Ovary (tissue), 7 donors: ENCODE measurements at regions not wholly inside any gene's neighbourhood (a gene's known extent, or its start where the extent isn't known, plus 50 kb on each side); places are given as distances from the start of the nearest gene placed in this dataset.

Source experiments
- DNase-seq, 5 donors: peaks; one replicate each; pipeline ENCODE4 v3.0.0-alpha.2; 2019 to 2020
- H3K27ac ChIP-seq, 2 donors: fragments of 200-600 bp; one replicate each; pipeline versions ENCODE4 v1.5.1 to v1.8.0; 2019 to 2022
- H3K27me3 ChIP-seq: fragments of 200-600 bp; one replicate; pipeline ENCODE4 v1.8.0; 2022
- H3K36me3 ChIP-seq: fragments of 200-600 bp; sonication (generic); one replicate; pipeline ENCODE4 v1.5.1; 2019
- H3K4me1 ChIP-seq: one replicate; pipeline ENCODE4 v1.8.1; 2013; ENCODE audit warnings: mild to moderate bottlenecking, moderate library complexity; ENCODE audit not compliant: insufficient read depth
- H3K4me3 ChIP-seq: fragments of 200-600 bp; sonication (generic); one replicate; pipeline ENCODE4 v1.5.1; 2017
- H3K9me3 ChIP-seq, 2 donors: fragments of 200-600 bp in 1 of 2; sonication (generic) in 1 of 2; one replicate each; pipeline versions ENCODE4 v1.5.1 to v1.8.1; 2013 to 2019; ENCODE audit warnings: mild to moderate bottlenecking in 1 of 2, moderate library complexity in 1 of 2
- EP300 ChIP-seq: sonication (generic); formaldehyde crosslinking; IDR thresholded peaks from one replicate; pipeline ENCODE4 v1.6.1; 2017; ENCODE audit warnings: antibody characterized with exemption
- POLR2A ChIP-seq: fragments of 450-650 bp; IDR thresholded peaks from one replicate; pipeline ENCODE4 v1.6.1; 2017; ENCODE audit warnings: antibody characterized with exemption, mild to moderate bottlenecking, moderate library complexity
- WGBS, 3 donors: extraction: QIAGEN DNeasy Blood & Tissue Kit in 1 of 3; methylation state at CpG; one replicate each; pipeline versions ENCODE4 v1.1.5 to v1.1.7; 2013 to 2017; 5-methylcytosine and 5-hydroxymethylcytosine counted together
- intact Hi-C, 4 donors: fragments of 100-400 bp; cut with DNase I; formaldehyde crosslinking; loops; one replicate each; pipeline versions ENCODE4 v1.11.0 to v1.15.1; 2022 to 2023
- TF ChIP-seq, protein P1 (sequence below), 3 donors: fragments of 450-650 bp in 2 of 3; fragments of 200-600 bp in 1 of 3; IDR thresholded peaks; one replicate each; pipeline versions ENCODE4 v1.5.1 to v1.8.0; 2016 to 2022; ENCODE audit warnings: antibody characterized with exemption in 3 of 3, mild to moderate bottlenecking in 1 of 3
- donor health status: DM: no; HTN: no; CAD: no; lungs with moderate emphysema.
- donor health status: DM: no; HTN: no; CAD: no.
- donor health status: Bipolar disorder and iron deficiency.
- donor health status: DM: no; HTN: no; CAD: no.
- donor health status: DM: yes; HTN: yes; CAD: no.

DNA sequence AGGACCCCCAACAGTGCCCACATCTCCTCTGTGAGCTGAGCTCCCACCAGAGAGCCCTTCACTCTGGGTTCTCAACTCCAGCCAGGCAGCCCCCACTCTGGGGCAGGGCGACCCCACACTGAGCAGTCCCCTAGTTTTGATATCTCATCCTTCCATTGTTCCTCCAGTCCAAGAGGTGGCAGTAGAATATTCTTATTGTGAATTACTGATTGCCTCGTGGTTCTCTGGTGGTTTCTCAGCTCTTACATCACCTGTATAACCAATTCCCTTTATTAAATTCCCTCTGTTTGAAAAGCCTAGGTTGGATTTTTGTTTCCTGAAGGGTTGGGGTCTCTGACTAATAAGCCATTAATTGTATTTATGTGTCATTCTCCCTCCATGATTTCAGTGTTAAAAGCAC, 407.5 kb downstream of the SETD4 start:
- WGBS, 3 donors, result 74 to 83% (median 81%) methylated on average over 2 of the region's 2 CpGs
- Histone ChIP-seq H3K36me3 (no peaks in the 10 kb centered on the region), H3K4me3 (no peak overlapping the region), H3K27ac (no peak overlapping the region), H3K27me3 (no peaks in the 10 kb centered on the region), H3K4me1 (peaks cover 2% of the 10 kb centered on the region), H3K9me3 (no peaks in the 10 kb centered on the region)
- TF ChIP-seq, protein P1, sequence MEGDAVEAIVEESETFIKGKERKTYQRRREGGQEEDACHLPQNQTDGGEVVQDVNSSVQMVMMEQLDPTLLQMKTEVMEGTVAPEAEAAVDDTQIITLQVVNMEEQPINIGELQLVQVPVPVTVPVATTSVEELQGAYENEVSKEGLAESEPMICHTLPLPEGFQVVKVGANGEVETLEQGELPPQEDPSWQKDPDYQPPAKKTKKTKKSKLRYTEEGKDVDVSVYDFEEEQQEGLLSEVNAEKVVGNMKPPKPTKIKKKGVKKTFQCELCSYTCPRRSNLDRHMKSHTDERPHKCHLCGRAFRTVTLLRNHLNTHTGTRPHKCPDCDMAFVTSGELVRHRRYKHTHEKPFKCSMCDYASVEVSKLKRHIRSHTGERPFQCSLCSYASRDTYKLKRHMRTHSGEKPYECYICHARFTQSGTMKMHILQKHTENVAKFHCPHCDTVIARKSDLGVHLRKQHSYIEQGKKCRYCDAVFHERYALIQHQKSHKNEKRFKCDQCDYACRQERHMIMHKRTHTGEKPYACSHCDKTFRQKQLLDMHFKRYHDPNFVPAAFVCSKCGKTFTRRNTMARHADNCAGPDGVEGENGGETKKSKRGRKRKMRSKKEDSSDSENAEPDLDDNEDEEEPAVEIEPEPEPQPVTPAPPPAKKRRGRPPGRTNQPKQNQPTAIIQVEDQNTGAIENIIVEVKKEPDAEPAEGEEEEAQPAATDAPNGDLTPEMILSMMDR (IDR thresholded peaks at IDR 0.05), result no peak
- TF ChIP-seq EP300, result no peak
- no peak for TF ChIP-seq POLR2A
- no peak for DNase-seq
- intact Hi-C loops, result no loop called here

DNA sequence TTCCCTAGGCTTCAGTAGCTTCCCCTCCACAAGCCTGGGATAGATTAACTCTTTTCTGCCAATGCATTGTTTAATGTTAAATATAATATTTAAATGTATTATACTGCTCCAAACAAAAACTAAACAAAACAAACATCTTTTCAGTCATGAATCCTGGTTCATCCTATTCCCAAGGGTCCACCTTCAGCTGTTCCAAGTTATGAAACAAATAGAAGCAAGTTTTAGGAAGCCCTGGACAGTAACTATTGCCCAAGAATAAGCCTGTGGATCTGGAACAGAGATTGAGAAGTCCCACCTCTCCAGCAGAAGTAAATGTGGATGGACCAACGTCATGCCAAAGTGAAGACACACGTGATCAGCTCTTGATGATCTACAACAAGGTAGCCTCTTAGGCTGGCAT, 408.1 kb downstream of the SETD4 start:
- Histone ChIP-seq H3K27me3 (no peaks in the 10 kb centered on the region), H3K4me3 (no peak overlapping the region), H3K4me1 (peaks cover 2% of the 10 kb centered on the region), H3K27ac (no peak overlapping the region), H3K36me3 (no peaks in the 10 kb centered on the region), H3K9me3 (no peaks in the 10 kb centered on the region)
- no peak for DNase-seq
- intact Hi-C loops, result no loop called here
- TF ChIP-seq, protein P1 (IDR thresholded peaks at IDR 0.05), result no peak
- TF ChIP-seq POLR2A (no peak), EP300 (no peak)
- 46 to 91% (median 89%) methylated on average over 2 of the region's 2 CpGs for WGBS, 3 donors

DNA sequence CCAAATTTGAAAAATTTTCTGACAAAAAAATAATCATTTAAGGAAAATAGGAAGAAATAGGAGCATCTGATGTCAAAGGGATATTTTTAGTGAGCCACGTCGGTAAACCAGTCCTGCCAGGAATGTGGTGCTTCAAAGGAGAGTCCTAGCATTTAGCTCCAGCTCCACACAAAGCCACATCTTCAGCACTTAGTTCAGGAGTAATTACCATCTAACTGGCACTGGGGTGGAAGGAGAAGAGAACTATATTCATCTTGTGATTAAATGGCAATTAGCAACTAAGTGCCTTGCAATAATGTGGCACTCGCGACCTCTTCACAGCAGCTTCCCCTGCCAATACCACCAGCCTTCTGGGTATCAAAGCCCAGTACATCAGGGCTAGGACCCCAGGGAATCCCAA, 409.1 kb downstream of the SETD4 start:
- 54 to 61% (median 57%) methylated on average over 4 of the region's 4 CpGs for WGBS, 3 donors

DNA sequence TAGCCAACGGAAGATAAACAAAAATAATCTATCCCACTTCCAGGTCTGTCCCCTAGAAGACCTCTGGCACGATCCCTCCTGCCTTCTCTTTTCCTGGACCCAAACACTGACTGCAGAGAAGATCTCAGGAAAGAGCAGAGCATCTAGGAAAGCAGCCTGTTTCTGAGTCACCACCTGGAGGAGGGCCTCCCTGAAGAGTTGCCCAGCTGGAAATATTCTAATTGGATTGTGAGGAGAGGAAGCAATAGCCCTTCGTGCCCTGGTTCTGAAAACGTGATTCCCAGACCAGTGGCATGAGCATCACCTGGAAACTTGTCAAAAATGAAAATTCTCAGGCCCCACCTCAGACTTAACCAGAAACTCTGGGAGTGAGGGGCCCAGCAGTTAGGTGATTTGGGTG, 411.1 kb downstream of the SETD4 start:
- Histone ChIP-seq H3K4me1 (peaks cover 2% of the 10 kb centered on the region), H3K9me3 (no peaks in the 10 kb centered on the region), H3K27ac (no peak overlapping the region), H3K27me3 (no peaks in the 10 kb centered on the region), H3K36me3 (no peaks in the 10 kb centered on the region), H3K4me3 (no peak overlapping the region)
- TF ChIP-seq POLR2A (no peak), EP300 (no peak)
- TF ChIP-seq, protein P1 (IDR thresholded peaks at IDR 0.05), result no peak
- no peak for DNase-seq
- WGBS, 3 donors, result 4 to 10% (median 9%) methylated on average over 4 of the region's 4 CpGs
- intact Hi-C loops, result no loop called here

More for the DNA sequence above, 409.1 kb downstream of the SETD4 start:
- Histone ChIP-seq H3K27me3 (no peaks in the 10 kb centered on the region), H3K4me1 (peaks cover 2% of the 10 kb centered on the region), H3K4me3 (no peak overlapping the region), H3K27ac (no peak overlapping the region), H3K9me3 (no peaks in the 10 kb centered on the region), H3K36me3 (no peaks in the 10 kb centered on the region)
- TF ChIP-seq POLR2A (no peak), EP300 (no peak)
- TF ChIP-seq, protein P1 (IDR thresholded peaks at IDR 0.05), result no peak
- DNase-seq, result no peak
- intact Hi-C loops, result no loop called here

DNA sequence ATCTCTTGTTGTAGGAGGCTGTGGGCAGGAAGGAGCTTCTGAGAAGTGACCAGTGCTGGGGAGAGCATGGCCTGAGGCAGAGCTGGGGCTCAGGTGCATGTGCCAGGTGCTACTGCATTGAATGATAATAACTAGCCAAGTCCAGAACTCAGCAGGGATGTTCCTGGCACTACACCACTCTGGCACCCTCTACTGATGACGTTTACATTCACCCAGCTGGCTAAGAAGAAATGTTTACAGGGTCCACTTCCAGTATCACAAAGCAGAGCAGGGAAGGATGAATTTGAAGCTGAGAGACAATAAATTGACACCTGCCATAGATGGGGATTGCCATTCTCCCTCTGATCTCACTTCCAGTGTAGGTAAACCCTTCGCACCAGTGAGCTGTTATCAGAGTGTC, 411.8 kb downstream of the SETD4 start:
- intact Hi-C loops, result no loop called here
- Histone ChIP-seq H3K27me3 (no peaks in the 10 kb centered on the region), H3K4me3 (no peak overlapping the region), H3K36me3 (no peaks in the 10 kb centered on the region), H3K4me1 (peaks cover 2% of the 10 kb centered on the region), H3K27ac (no peak overlapping the region), H3K9me3 (no peaks in the 10 kb centered on the region)
- TF ChIP-seq EP300 (no peak), POLR2A (no peak)
- TF ChIP-seq, protein P1 (IDR thresholded peaks at IDR 0.05), result no peak
- WGBS, 3 donors, result 21 to 54% (median 24%) methylated on average over 2 of the region's 2 CpGs
- no peak for DNase-seq
